Activated CD4-positive, alpha-beta memory T cell treated with anti-CD3 and anti-CD28 coated beads for 36 hours (primary cell): ENCODE measurements at regions not wholly inside any gene's neighbourhood (a gene's known extent, or its start where the extent isn't known, plus 50 kb on each side); places are given as distances from the start of the nearest gene placed in this dataset.

Experiments used
- CTCF ChIA-PET: fragments of 350-600 bp; sonication (Branson Sonifier 250); formaldehyde crosslinking; loops from one replicate; lab custom pipeline; 2021; ENCODE audit warnings: antibody characterized with exemption, inconsistent platforms; lab: Charles Lee
- POLR2A ChIA-PET: fragments of 350-600 bp; sonication (Branson Sonifier 250); formaldehyde crosslinking; loops from one replicate; lab custom pipeline; 2021; ENCODE audit warnings: antibody characterized with exemption; lab: Charles Lee
- DNase-seq: peaks from one replicate; pipeline ENCODE4 v3.0.0-alpha.2; 2020
- H3K27ac Mint-ChIP-seq: one replicate; pipeline ENCODE4 v1.8.0; 2021; ENCODE audit warnings: mixed read lengths
- H3K27me3 Mint-ChIP-seq: one replicate; pipeline ENCODE4 v1.8.0; 2021; ENCODE audit warnings: mixed read lengths
- H3K36me3 Mint-ChIP-seq: one replicate; pipeline ENCODE4 v1.8.0; 2021; ENCODE audit warnings: mixed read lengths
- H3K4me1 Mint-ChIP-seq: one replicate; pipeline ENCODE4 v1.8.0; 2021; ENCODE audit warnings: low read depth, mixed read lengths
- H3K4me3 Mint-ChIP-seq: one replicate; pipeline ENCODE4 v1.8.0; 2021; ENCODE audit warnings: mild to moderate bottlenecking, mixed read lengths
- H3K9me3 Mint-ChIP-seq: one replicate; pipeline ENCODE4 v1.8.0; 2021; ENCODE audit warnings: mixed read lengths
- intact Hi-C: fragments of 100-400 bp; cut with micrococcal nuclease; formaldehyde crosslinking; loops from one replicate; pipeline ENCODE4 v1.15.1; 2023

DNA sequence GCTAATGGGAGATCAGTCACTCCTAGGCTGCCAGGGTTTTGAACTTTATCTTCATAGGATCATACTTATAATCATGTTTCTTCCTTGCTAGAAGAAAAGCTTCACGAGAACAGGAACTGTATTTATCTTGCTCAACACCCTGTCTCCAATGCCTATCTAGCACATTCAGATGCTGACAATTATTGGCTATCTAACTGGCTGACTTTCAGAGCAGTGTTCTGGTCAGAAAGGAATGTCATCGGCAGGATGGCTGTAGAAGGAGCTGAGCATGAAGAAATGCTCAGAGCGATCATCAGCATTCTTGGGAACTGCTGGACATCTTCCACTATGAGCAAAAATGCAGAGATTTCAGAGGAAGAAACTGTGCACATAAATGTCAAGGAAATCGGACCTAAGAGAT, 628.0 kb upstream of the NRSN1 start:
- Mint-ChIP-seq H3K9me3 (peaks cover 9% of the 10 kb centered on the region), H3K27me3 (no peaks in the 10 kb centered on the region), H3K4me1 (no peaks in the 10 kb centered on the region), H3K4me3 (no peak overlapping the region), H3K36me3 (no peaks in the 10 kb centered on the region), H3K27ac (no peak overlapping the region)
- intact Hi-C loops, result no loop called here
- DNase-seq, result no peak
- POLR2A ChIA-PET, result no interaction called here
- CTCF ChIA-PET, result interaction anchor here (0.6 kb wide), 1 partner anchor 948 kb away, joined by 3 read pairs; no protein-coding TSS in a partner anchor

DNA sequence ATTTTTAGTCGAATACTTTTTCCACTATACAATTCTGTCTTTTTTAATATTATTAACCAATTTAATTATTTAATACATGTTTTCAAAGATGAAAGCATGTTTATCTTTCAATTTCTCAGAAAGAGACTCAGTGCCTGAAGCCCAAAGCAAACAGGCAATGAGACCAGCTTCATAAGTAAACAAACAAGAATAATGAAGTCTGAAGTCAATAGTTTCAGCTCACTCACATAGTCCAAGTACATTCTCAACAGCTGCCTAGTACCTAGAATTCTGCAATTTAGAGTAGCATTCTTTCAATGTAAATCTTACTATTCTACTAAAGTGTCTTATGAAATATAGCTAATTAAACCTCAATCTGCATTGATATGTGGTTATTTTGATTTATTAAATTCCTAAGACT, 626.5 kb upstream of the NRSN1 start:
- DNase-seq, result no peak
- CTCF ChIA-PET, result no interaction called here
- H3K27me3 Mint-ChIP-seq, result no peaks in the 10 kb centered on the region
- H3K4me3 Mint-ChIP-seq, result no peak overlapping the region
- H3K27ac Mint-ChIP-seq, result no peak overlapping the region
- peaks cover 7% of the 10 kb centered on the region for H3K9me3 Mint-ChIP-seq
- intact Hi-C loops, result no loop called here
- POLR2A ChIA-PET, result no interaction called here
- H3K36me3 Mint-ChIP-seq, result no peaks in the 10 kb centered on the region
- no peaks in the 10 kb centered on the region for H3K4me1 Mint-ChIP-seq

DNA sequence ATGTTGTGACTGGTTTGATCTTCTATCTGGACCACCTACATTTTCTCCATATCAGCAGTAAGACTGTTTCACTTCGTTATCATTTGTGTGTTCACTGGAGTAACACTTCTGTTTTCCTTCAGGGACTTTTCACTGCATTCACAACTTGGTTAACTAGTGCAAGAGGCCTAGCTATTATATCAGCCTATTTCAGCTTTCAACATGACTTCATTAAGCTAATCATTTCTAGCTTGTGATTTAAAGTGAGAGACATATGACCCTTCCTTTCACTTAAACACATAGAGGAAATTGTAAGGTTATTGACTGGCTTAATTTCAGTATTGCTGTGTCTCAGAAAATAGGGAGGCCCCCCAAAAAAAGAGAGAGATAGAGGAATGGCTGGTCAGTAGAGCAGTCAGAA, 622.8 kb upstream of the NRSN1 start:
- Mint-ChIP-seq H3K9me3 (peaks cover 6% of the 10 kb centered on the region), H3K4me3 (no peak overlapping the region), H3K4me1 (no peaks in the 10 kb centered on the region), H3K36me3 (no peaks in the 10 kb centered on the region), H3K27me3 (no peaks in the 10 kb centered on the region), H3K27ac (no peak overlapping the region)
- CTCF ChIA-PET, result no interaction called here
- intact Hi-C loops, result no loop called here
- POLR2A ChIA-PET, result no interaction called here
- no peak for DNase-seq

GRCh38 chr6:23505026-23505425, 621.0 kb upstream of the NRSN1 start:
- ChIA-PET CTCF (no interaction called here), POLR2A (no interaction called here)
- Mint-ChIP-seq H3K36me3 (no peaks in the 10 kb centered on the region), H3K4me1 (no peaks in the 10 kb centered on the region), H3K27ac (no peak overlapping the region), H3K9me3 (peaks cover 11% of the 10 kb centered on the region), H3K4me3 (no peak overlapping the region), H3K27me3 (no peaks in the 10 kb centered on the region)
- intact Hi-C loops, result no loop called here
- DNase-seq, result no peak

GRCh38 chr6:23510778-23511510, 615.1 kb upstream of the NRSN1 start:
- CTCF ChIA-PET, result no interaction called here

DNA sequence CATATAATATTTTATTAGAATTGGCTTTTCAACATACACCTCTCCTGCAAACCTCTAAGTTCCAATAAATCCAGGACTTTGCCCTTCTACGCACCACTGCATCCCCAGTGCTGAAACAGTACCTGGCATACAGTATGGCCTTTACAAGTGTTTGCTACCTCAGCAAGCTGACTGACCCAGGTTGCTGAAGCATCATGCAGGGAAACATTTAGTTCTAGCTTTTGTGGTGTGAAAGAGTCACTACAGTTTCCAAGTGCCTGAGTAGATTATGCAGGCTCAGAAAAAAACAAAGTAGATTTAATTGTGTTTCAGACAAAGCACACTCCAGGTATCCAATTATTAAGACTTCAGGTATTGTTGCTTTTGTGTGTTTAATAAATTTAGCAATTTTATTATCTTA, 614.2 kb upstream of the NRSN1 start:
- H3K4me3 Mint-ChIP-seq, result no peak overlapping the region
- CTCF ChIA-PET, result no interaction called here
- no peak overlapping the region for H3K27ac Mint-ChIP-seq
- no peaks in the 10 kb centered on the region for H3K27me3 Mint-ChIP-seq
- H3K4me1 Mint-ChIP-seq, result no peaks in the 10 kb centered on the region
- no peak for DNase-seq
- intact Hi-C loops, result no loop called here
- no peaks in the 10 kb centered on the region for H3K36me3 Mint-ChIP-seq
- POLR2A ChIA-PET, result no interaction called here
- H3K9me3 Mint-ChIP-seq, result peaks cover 9% of the 10 kb centered on the region

More at GRCh38 chr6:23510778-23511510, 615.1 kb upstream of the NRSN1 start:
- H3K9me3 Mint-ChIP-seq, result peaks cover 9% of the 10 kb centered on the region
- H3K27ac Mint-ChIP-seq, result no peak overlapping the region
- no peaks in the 10 kb centered on the region for H3K36me3 Mint-ChIP-seq
- no peak for DNase-seq
- POLR2A ChIA-PET, result no interaction called here
- H3K27me3 Mint-ChIP-seq, result no peaks in the 10 kb centered on the region
- intact Hi-C loops, result no loop called here
- no peaks in the 10 kb centered on the region for H3K4me1 Mint-ChIP-seq
- no peak overlapping the region for H3K4me3 Mint-ChIP-seq

- Mint-ChIP-seq H3K36me3 (no peaks in the 10 kb centered on the region), H3K4me1 (no peaks in the 10 kb centered on the region), H3K27ac (no peak overlapping the region), H3K4me3 (no peak overlapping the region), H3K9me3 (no peaks in the 10 kb centered on the region), H3K27me3 (no peaks in the 10 kb centered on the region)
- intact Hi-C loops, result no loop called here
- ChIA-PET POLR2A (no interaction called here), CTCF (no interaction called here)
- no peak for DNase-seq
Measured at GRCh38 chr6:23518294-23518693, 607.7 kb upstream of the NRSN1 start.

DNA sequence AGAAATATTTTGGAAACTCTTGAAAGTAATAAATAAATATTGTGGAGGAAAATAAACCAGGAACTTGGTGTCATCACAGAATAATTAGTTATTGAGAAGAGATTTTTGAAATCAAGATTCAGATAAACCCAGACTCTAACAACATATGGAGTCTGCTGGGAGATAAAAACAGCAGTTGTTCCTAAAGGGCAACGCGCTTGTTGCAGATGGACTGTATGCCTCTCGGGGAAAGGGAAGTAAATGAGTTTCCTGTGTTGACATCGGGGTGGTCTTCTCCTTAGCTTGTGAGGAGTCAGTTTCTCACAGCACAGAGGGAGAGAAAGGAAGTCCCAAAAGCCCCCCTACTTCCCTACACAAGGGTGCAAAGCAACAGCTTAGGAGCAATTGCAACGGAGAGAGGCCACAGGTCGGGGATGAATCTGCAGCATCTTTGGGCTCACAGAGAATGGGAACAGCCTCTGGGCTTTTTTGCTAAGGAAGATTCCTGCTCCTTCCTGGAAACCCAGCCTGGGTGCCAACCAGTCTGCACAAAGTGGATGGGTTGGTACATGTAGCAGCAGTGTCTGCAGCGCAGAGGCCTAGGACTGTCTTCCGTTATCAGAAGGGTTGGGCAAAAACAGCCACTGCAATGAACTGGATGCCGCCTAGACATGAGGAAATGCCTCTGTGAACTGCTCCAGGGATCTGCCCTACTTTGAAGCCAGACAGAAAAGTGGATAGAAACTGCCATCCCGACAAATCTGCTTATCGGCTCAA, 603.0 kb upstream of the NRSN1 start:
- intact Hi-C loops, result no loop called here
- H3K4me1 Mint-ChIP-seq, result no peaks in the 10 kb centered on the region
- H3K4me3 Mint-ChIP-seq, result no peak overlapping the region
- H3K27ac Mint-ChIP-seq, result no peak overlapping the region
- no peak for DNase-seq
- H3K9me3 Mint-ChIP-seq, result no peaks in the 10 kb centered on the region
- H3K36me3 Mint-ChIP-seq, result no peaks in the 10 kb centered on the region
- ChIA-PET POLR2A (no interaction called here), CTCF (interaction anchor here (0.6 kb wide), 1 partner anchor 1990 kb away, joined by 3 read pairs; no protein-coding TSS in a partner anchor)
- no peaks in the 10 kb centered on the region for H3K27me3 Mint-ChIP-seq

DNA sequence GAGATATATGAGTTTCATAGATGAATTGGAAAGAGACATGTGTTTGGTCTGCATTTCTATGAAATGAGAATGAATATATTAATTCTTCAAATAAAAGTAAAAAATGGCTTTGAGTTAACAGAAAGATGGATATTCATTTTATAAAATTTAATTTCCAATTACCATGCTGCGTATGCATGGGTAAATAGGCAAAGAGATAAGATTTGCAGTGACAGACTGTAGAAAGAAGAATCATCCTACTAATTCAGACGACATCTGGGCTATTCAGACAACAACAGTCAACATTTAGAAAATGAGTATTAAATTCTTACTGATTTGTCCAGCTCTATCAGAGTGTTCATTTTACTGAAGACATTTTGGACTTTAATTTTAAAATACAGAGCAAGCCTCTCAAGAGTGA, 602.2 kb upstream of the NRSN1 start:
- H3K27me3 Mint-ChIP-seq, result no peaks in the 10 kb centered on the region
- H3K9me3 Mint-ChIP-seq, result no peaks in the 10 kb centered on the region
- no peak for DNase-seq
- CTCF ChIA-PET, result no interaction called here
- H3K27ac Mint-ChIP-seq, result no peak overlapping the region
- H3K4me1 Mint-ChIP-seq, result no peaks in the 10 kb centered on the region
- intact Hi-C loops, result no loop called here
- no peaks in the 10 kb centered on the region for H3K36me3 Mint-ChIP-seq
- no peak overlapping the region for H3K4me3 Mint-ChIP-seq
- POLR2A ChIA-PET, result no interaction called here

GRCh38 chr6:23524548-23524947, 601.5 kb upstream of the NRSN1 start:
- Mint-ChIP-seq H3K27ac (no peak overlapping the region), H3K27me3 (no peaks in the 10 kb centered on the region), H3K4me1 (no peaks in the 10 kb centered on the region), H3K36me3 (no peaks in the 10 kb centered on the region), H3K9me3 (no peaks in the 10 kb centered on the region), H3K4me3 (no peak overlapping the region)
- DNase-seq, result no peak
- POLR2A ChIA-PET, result no interaction called here
- CTCF ChIA-PET, result no interaction called here
- intact Hi-C loops, result no loop called here

DNA sequence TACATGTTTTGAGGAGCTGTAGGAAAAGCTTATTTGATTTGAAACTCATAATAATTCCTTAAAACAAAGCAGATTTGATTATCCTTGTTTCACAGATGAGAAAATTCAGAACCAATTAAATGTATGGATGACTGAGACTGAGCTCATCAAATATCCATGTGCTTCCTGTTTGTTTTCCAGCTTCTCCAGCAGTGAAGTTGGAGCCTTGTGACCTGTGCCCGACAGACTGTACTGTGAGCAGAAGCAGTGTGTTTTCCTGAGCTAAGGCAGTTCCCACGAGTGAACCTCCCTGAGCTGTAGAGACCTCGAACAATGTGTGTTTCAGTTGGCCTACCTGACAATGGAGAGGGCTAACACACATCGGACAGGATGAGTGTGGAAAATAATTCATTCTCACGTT, 599.5 kb upstream of the NRSN1 start:
- H3K9me3 Mint-ChIP-seq, result no peaks in the 10 kb centered on the region
- no peak for DNase-seq
- intact Hi-C loops, result no loop called here

DNA sequence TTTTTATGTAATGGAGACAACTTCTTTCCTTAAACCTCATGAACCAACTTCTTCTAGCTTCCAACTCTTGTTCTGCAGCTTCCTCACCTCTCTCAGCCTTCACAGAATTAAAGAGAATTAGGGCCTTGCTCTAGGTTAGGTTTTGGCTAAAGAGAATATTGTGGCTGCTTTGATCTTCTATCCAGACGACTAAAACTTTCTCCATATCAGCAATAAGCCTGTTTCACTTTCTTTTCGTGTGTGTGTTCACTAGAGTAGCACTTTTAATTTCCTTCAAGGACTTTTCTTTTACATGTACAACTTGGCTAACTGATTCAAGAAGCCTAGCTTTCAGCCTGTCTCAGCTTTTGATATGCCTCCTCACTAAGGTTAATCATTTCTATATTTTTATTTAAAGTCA, 596.1 kb upstream of the NRSN1 start:
- Mint-ChIP-seq H3K27ac (no peak overlapping the region), H3K4me3 (no peak overlapping the region), H3K9me3 (peaks cover 3% of the 10 kb centered on the region), H3K4me1 (no peaks in the 10 kb centered on the region), H3K27me3 (no peaks in the 10 kb centered on the region), H3K36me3 (no peaks in the 10 kb centered on the region)
- ChIA-PET CTCF (no interaction called here), POLR2A (no interaction called here)
- intact Hi-C loops, result no loop called here
- no peak for DNase-seq

More for the DNA sequence above, 599.5 kb upstream of the NRSN1 start:
- Mint-ChIP-seq H3K4me1 (no peaks in the 10 kb centered on the region), H3K27ac (no peak overlapping the region), H3K36me3 (no peaks in the 10 kb centered on the region), H3K27me3 (no peaks in the 10 kb centered on the region), H3K4me3 (no peak overlapping the region)
- CTCF ChIA-PET, result no interaction called here
- POLR2A ChIA-PET, result no interaction called here

GRCh38 chr6:23531666-23532065, 594.3 kb upstream of the NRSN1 start:
- ChIA-PET CTCF (no interaction called here), POLR2A (no interaction called here)
- DNase-seq, result no peak
- Mint-ChIP-seq H3K36me3 (no peaks in the 10 kb centered on the region), H3K4me3 (no peak overlapping the region), H3K27me3 (no peaks in the 10 kb centered on the region), H3K9me3 (peaks cover 3% of the 10 kb centered on the region), H3K27ac (no peak overlapping the region), H3K4me1 (no peaks in the 10 kb centered on the region)
- intact Hi-C loops, result no loop called here
